OCI-M2 (cell line): ENCODE measurements at regions not wholly inside any gene's neighbourhood (a gene's known extent, or its start where the extent isn't known, plus 50 kb on each side); places are given as distances from the start of the nearest gene placed in this dataset.

Experiments used
- DNase-seq: peaks from one replicate; lab custom pipeline; 2025; ENCODE audit not compliant: unreplicated experiment; lab: John Stamatoyannopoulos, UW

DNA sequence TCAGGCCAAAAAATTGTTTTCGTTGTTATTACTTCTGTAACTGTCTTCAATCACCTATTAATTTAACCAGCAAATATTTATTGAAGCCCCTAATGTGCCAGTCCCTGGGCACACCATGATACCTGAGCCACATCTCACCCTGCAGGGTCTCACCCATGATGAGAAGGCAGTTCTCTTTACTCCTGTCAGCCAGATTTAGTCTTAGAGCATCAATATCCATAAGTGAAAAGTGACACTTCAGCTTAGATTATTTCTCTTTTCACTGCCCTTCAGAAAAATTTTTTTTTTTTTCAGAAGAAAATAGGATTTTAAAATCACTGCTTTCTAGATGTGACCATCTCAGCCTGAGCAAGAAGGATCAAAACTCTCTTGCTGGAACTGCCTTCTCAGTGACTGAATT lies 258.6 kb upstream of the NFE2L3 start:
- DNase-seq, result no peak

DNA sequence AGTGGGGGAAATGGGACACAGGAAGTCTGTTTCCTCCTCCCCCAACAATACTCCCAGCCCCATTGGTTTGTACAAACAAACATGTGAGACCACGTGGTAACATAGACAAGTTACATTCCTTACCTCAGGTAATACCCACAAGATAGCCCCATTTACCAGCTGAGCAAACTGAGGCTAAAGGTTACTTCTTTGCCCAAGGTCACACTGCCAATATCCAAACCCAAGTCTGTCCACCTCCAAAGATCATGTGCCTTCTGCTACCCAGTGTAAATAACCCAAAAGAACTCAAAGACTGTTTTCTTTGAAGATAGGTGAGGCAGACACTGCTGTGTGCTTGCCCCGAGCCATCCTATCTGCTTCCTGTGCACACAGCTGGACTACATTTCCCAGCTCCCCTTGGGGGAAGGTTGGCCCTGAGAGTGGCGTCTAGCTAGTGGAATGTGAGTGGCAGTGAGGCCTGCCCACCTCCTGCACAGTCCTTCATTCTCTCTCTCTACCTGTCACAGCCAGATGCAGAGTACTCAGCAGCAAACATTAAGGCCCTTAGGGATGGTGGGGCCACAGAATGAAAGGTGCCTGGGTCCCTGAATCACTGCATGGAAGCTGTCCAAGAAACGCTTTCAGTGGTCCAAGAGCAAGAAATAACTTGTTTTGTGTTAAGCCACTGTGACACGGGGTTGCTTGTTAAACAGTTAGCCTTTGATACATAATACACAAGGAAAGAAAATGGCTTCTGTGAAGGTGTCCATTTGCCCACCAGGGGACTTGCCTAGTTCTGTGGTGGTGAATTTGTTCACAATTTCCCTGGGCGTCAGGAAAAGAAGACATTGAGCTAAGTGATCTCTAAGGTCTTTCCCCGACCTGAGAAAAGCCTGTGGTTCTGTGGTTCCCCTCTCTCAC lies 257.7 kb upstream of the NFE2L3 start:
- DNase-seq, result no peak

DNA sequence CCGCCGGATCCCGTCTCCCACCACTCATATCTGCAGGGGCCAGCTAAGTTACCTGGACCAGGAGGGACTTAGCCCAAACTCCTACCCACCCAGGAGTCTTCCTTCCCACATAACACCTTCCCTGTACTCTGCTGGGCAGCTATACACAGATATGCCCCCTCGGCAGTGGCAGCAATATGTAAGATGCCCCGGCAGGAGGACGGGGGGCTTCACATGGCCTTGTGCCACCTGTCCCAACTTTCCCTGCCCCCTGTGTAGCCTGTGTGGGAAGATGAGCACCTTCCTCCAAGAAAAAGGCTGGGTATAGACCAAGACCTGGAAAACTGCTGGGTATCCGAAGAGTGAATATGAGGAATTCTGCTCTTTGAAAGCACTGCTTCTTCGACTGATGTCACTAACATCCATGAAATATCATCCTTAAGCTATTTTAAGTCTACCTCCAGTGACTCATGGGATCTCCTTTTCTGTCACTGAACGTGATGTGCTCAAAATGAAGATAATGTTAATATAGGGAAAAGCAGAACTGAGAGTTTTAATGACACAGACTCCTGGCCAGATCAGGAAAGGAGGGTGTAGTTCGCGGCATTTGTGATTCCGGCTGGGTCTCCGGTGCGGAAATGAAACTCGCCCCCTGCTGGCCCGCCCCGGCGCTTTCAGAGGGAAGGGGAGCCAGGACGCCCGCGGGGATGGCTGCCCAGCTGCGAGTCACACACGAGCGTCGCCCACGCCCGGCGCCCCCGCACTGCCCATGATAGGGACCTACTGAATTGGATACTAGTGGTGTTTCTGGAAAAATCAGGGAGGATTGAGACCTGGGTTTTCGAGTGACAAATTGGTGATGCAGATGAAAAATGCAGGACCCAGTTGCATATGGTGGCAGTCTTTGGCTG lies 256.9 kb upstream of the NFE2L3 start:
- DNase-seq, result no peak

DNA sequence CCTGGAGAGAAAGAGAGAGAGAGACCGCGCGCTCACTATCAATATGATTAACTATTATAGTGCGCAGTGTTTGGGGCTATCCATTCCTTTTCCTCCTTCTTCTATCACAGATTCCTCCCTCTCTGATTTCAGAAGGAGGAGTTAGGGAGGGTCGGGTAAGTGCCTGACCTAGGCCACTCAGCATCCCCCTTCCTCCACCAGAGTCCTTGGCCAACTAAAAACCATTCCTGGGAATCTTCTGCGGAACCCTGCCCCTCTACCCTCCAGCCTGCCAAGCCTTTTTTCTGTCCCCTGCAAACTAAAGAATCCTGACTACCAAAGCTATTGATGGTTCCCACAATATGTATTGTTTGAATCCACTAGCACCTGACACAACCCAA lies 256.2 kb upstream of the NFE2L3 start:
- no peak for DNase-seq

- DNase-seq, result no peak
Measured at GRCh38 chr7:25897261-25897782, 254.7 kb upstream of the NFE2L3 start.

- no peak for DNase-seq
Measured at GRCh38 chr7:25900245-25900644, 251.8 kb upstream of the NFE2L3 start.

GRCh38 chr7:25900877-25901276 lies 251.1 kb upstream of the NFE2L3 start:
- no peak for DNase-seq

- no peak for DNase-seq
Measured at GRCh38 chr7:25901658-25902057, 250.3 kb upstream of the NFE2L3 start.

GRCh38 chr7:25906003-25906402 lies 246.0 kb upstream of the NFE2L3 start:
- DNase-seq, result no peak

- DNase-seq, result no peak
Measured at GRCh38 chr7:25906760-25907159, 245.2 kb upstream of the NFE2L3 start.

- DNase-seq, result no peak
Measured at GRCh38 chr7:25907214-25907613, 244.8 kb upstream of the NFE2L3 start.

DNA sequence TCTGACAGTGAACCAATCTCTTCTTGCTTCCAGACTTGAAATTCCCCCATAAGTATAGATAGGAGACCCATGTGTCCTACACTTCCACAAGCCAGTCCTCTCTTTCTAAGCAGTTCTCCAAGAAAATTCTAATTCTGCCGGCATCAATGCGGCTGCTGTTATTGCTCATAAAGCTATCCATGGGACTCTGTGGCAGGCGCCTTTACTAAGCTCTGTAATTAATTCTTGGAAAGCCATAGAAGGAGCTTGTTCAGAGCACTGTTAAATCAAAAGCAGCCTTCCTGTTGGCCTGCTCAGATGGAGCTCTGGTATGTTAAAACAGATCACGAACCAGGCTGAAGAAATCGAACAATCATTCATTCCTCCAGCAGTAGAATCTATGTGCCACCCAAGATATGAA lies 244.3 kb upstream of the NFE2L3 start:
- DNase-seq, result no peak

GRCh38 chr7:25908154-25908949 lies 243.6 kb upstream of the NFE2L3 start:
- no peak for DNase-seq

- no peak for DNase-seq
Measured at GRCh38 chr7:25911738-25912607, 240.0 kb upstream of the NFE2L3 start.

DNA sequence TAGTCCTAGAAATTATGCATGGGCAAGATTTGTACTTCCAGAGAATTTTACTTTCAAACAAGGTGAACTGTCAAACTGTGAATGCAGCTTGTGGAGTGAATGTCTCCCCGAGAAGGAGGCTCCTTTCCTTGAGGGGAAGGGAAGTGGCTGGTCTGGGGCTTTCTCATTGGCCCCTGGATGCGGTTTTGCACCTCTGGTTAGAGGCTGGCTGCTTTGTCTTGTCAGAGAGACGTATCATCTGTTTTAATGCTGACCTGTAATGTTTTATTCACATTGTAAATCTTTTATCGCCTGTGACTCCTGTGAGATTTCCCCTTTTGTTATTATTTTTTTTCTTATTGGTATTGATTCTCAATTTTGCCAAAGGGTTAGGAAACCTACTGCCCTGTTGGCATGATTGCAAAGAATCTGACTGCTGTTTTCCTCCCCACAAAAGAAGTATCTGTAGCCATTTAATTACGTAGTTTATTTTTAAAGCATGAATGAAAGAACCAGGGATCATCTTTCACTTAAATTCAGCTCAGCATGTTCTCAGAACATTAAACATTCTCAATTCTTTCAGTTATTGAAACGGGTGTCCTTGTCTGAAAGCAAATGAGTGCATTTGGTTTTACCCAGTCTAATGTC lies 238.3 kb upstream of the NFE2L3 start:
- no peak for DNase-seq

DNA sequence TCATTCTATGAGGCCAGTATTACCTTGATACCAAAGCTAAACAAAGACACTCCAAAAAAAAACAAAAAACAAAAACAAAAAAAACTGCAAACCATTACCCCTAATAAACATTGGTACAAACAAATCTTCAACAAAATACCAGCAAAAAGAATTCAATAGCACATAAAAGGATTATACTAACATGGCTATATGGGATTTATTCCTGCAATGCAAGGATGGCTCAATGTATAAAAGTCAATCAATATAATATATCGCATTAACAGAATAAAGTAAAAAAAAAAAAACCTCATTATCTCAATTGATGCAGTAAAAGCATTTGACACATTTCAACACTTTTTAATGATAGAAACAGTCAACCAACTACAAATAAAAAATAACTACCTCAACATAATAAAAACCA lies 233.3 kb upstream of the NFE2L3 start:
- DNase-seq, result no peak

DNA sequence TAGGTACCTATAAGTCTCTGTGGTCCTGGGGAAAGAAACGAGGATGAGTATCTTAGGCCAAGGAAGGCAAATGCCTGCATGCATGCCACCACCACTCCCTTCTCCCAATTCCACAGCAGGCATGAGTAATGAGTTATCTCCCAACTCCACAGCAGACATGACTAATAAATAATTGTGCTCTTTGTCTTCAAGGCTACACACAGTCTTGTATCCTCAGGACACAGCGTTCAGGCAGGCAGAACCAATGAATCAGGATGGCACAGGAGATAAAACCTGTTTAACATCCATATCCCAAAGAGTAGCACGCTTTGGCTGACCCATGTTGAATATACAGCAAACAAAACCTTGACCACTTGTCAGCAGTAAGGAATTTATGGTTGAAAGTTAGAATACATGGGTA lies 229.7 kb upstream of the NFE2L3 start:
- DNase-seq, result no peak

GRCh38 chr7:25923741-25924460 lies 228.1 kb upstream of the NFE2L3 start:
- DNase-seq, result no peak

GRCh38 chr7:25926009-25926408 lies 226.0 kb upstream of the NFE2L3 start:
- no peak for DNase-seq
